Immature natural killer cell (primary cell): ENCODE measurements at regions not wholly inside any gene's neighbourhood (a gene's known extent, or its start where the extent isn't known, plus 50 kb on each side); places are given as distances from the start of the nearest gene placed in this dataset.
"Not testable (repeated sequence)": the region's sequence is repeated elsewhere in the genome, so short reads cannot be mapped to it uniquely, and the experiment has no call there.

Experiments used
- DNase-seq, 3 donors: peaks; one replicate each; pipeline ENCODE4 v3.0.0; 2022; ENCODE audit warnings: mixed read lengths in 1 of 3
- H3K27ac Mint-ChIP-seq, 6 donors: one replicate each; pipeline ENCODE4 v1.8.0; 2020; ENCODE audit warnings: mixed read lengths in 6 of 6, mild to moderate bottlenecking in 5 of 6, inconsistent platforms in 4 of 6, moderate library complexity in 3 of 6
- H3K27me3 Mint-ChIP-seq, 3 donors: one replicate each; pipeline ENCODE4 v1.8.0; 2020 to 2021; ENCODE audit warnings: low read depth in 3 of 3, mild to moderate bottlenecking in 3 of 3, mixed read lengths in 3 of 3, moderate library complexity in 3 of 3, inconsistent platforms in 1 of 3
- H3K36me3 Mint-ChIP-seq, 3 donors: one replicate each; pipeline ENCODE4 v1.8.0; 2020; ENCODE audit warnings: mixed read lengths in 3 of 3, inconsistent platforms in 2 of 3, mild to moderate bottlenecking in 2 of 3
- H3K4me1 Mint-ChIP-seq, 2 donors: one replicate each; pipeline ENCODE4 v1.8.0; 2020; ENCODE audit warnings: inconsistent platforms in 2 of 2, mild to moderate bottlenecking in 2 of 2, mixed read lengths in 2 of 2, moderate library complexity in 1 of 2
- H3K4me3 Mint-ChIP-seq, 5 donors: one replicate each; pipeline ENCODE4 v1.8.0; 2020; ENCODE audit warnings: mild to moderate bottlenecking in 5 of 5, mixed read lengths in 5 of 5, inconsistent platforms in 3 of 5, moderate library complexity in 3 of 5
- H3K9me3 Mint-ChIP-seq, 6 donors: one replicate each; pipeline ENCODE4 v1.8.0; 2020; ENCODE audit warnings: mild to moderate bottlenecking in 6 of 6, mixed read lengths in 6 of 6, inconsistent platforms in 4 of 6, moderate library complexity in 3 of 6

GRCh38 chr5:87598460-87598859 is 185.7 kb upstream of the CCNH start:
- no peak overlapping the region for H3K4me3 Mint-ChIP-seq
- no peak overlapping the region for H3K27ac Mint-ChIP-seq
- no peaks in the 10 kb centered on the region for H3K36me3 Mint-ChIP-seq
- DNase-seq, result no peak
- H3K9me3 Mint-ChIP-seq, result peaks cover 0 to 11% (median 3%) of the 10 kb centered on the region in 6 donors
- peaks cover 0 to 3% (median 2%) of the 10 kb centered on the region in 3 donors for H3K27me3 Mint-ChIP-seq
- no peaks in the 10 kb centered on the region for H3K4me1 Mint-ChIP-seq

- no peak for DNase-seq
- no peak overlapping the region for H3K27ac Mint-ChIP-seq
These were observed 181.8 kb upstream of the CCNH start for GRCh38 chr5:87594566-87594965.

GRCh38 chr5:87589587-87589986 is 176.9 kb upstream of the CCNH start:
- no peaks in the 10 kb centered on the region for H3K27me3 Mint-ChIP-seq
- H3K9me3 Mint-ChIP-seq, result peaks cover 0 to 2% (median 0%) of the 10 kb centered on the region in 6 donors
- H3K36me3 Mint-ChIP-seq, result no peaks in the 10 kb centered on the region
- no peak overlapping the region for H3K27ac Mint-ChIP-seq
- no peak for DNase-seq
- no peak overlapping the region for H3K4me3 Mint-ChIP-seq
- H3K4me1 Mint-ChIP-seq, result no peaks in the 10 kb centered on the region

More at GRCh38 chr5:87594566-87594965, 181.8 kb upstream of the CCNH start:
- no peaks in the 10 kb centered on the region for H3K4me1 Mint-ChIP-seq
- no peaks in the 10 kb centered on the region for H3K27me3 Mint-ChIP-seq
- no peaks in the 10 kb centered on the region for H3K36me3 Mint-ChIP-seq
- no peak overlapping the region for H3K4me3 Mint-ChIP-seq
- peaks cover 0 to 5% (median 0%) of the 10 kb centered on the region in 6 donors for H3K9me3 Mint-ChIP-seq

- Mint-ChIP-seq H3K4me1 (no peaks in the 10 kb centered on the region), H3K9me3 (peaks cover 0 to 6% (median 0%) of the 10 kb centered on the region in 6 donors), H3K4me3 (no peak overlapping the region), H3K27ac (no peak overlapping the region), H3K36me3 (no peaks in the 10 kb centered on the region), H3K27me3 (no peaks in the 10 kb centered on the region)
- no peak for DNase-seq
These were observed 175.6 kb upstream of the CCNH start for GRCh38 chr5:87588316-87588715.

- H3K9me3 Mint-ChIP-seq, H3K36me3 Mint-ChIP-seq, H3K27me3 Mint-ChIP-seq, H3K4me1 Mint-ChIP-seq, H3K4me3 Mint-ChIP-seq, DNase-seq, H3K27ac Mint-ChIP-seq: not testable (repeated sequence)
These were observed 171.0 kb upstream of the CCNH start for GRCh38 chr5:87583704-87584103.

- Mint-ChIP-seq H3K4me3 (no peak overlapping the region), H3K27me3 (peaks cover 0 to 2% (median 0%) of the 10 kb centered on the region in 3 donors), H3K9me3 (peaks cover 0 to 5% (median 3%) of the 10 kb centered on the region in 6 donors), H3K27ac (no peak overlapping the region), H3K36me3 (no peaks in the 10 kb centered on the region), H3K4me1 (no peaks in the 10 kb centered on the region)
- no peak for DNase-seq
These were observed 169.4 kb upstream of the CCNH start for GRCh38 chr5:87582149-87582548.

- Mint-ChIP-seq H3K27me3 (peaks cover 0 to 2% (median 0%) of the 10 kb centered on the region in 3 donors), H3K36me3 (no peaks in the 10 kb centered on the region), H3K9me3 (peaks cover 0 to 6% (median 3%) of the 10 kb centered on the region in 6 donors), H3K4me1 (no peaks in the 10 kb centered on the region), H3K27ac (no peak overlapping the region), H3K4me3 (no peak overlapping the region)
- no peak for DNase-seq
These were observed 168.9 kb upstream of the CCNH start for GRCh38 chr5:87581661-87582060.

- peaks cover 0 to 8% (median 3%) of the 10 kb centered on the region in 6 donors for H3K9me3 Mint-ChIP-seq
- H3K4me1 Mint-ChIP-seq, result no peaks in the 10 kb centered on the region
- H3K27ac Mint-ChIP-seq, result no peak overlapping the region
- H3K27me3 Mint-ChIP-seq, result peaks cover 0 to 2% (median 0%) of the 10 kb centered on the region in 3 donors
- no peak overlapping the region for H3K4me3 Mint-ChIP-seq
- no peaks in the 10 kb centered on the region for H3K36me3 Mint-ChIP-seq
- DNase-seq, result no peak
These were observed 166.9 kb upstream of the CCNH start for GRCh38 chr5:87579678-87580077.

- Mint-ChIP-seq H3K27ac (no peak overlapping the region), H3K4me1 (no peaks in the 10 kb centered on the region), H3K4me3 (no peak overlapping the region), H3K27me3 (peaks cover 0 to 2% (median 0%) of the 10 kb centered on the region in 3 donors), H3K36me3 (no peaks in the 10 kb centered on the region), H3K9me3 (peaks cover 0 to 5% (median under 1%) of the 10 kb centered on the region in 6 donors)
- DNase-seq, result no peak
These were observed 164.1 kb upstream of the CCNH start for GRCh38 chr5:87576867-87577266.

GRCh38 chr5:87576306-87576705 is 163.6 kb upstream of the CCNH start:
- H3K4me1 Mint-ChIP-seq, H3K4me3 Mint-ChIP-seq, H3K27ac Mint-ChIP-seq, H3K27me3 Mint-ChIP-seq, H3K9me3 Mint-ChIP-seq, H3K36me3 Mint-ChIP-seq, DNase-seq: not testable (repeated sequence)

- peaks cover 0 to 5% (median under 1%) of the 10 kb centered on the region in 6 donors for H3K9me3 Mint-ChIP-seq
- H3K27me3 Mint-ChIP-seq, result peaks cover 0 to 2% (median 0%) of the 10 kb centered on the region in 3 donors
- no peak overlapping the region for H3K4me3 Mint-ChIP-seq
- no peak overlapping the region for H3K27ac Mint-ChIP-seq
- no peaks in the 10 kb centered on the region for H3K4me1 Mint-ChIP-seq
- no peak for DNase-seq
- no peaks in the 10 kb centered on the region for H3K36me3 Mint-ChIP-seq
These were observed 161.4 kb upstream of the CCNH start for GRCh38 chr5:87574106-87574505.

- Mint-ChIP-seq H3K4me1 (no peaks in the 10 kb centered on the region), H3K9me3 (peaks cover 0 to 5% (median 2%) of the 10 kb centered on the region in 6 donors), H3K27me3 (peaks cover 0 to 2% (median 0%) of the 10 kb centered on the region in 3 donors), H3K4me3 (no peak overlapping the region), H3K27ac (no peak overlapping the region), H3K36me3 (no peaks in the 10 kb centered on the region)
- DNase-seq, result no peak
These were observed 159.9 kb upstream of the CCNH start for GRCh38 chr5:87572611-87573010.

- DNase-seq, result no peak
- H3K27ac Mint-ChIP-seq, result no peak overlapping the region
- H3K9me3 Mint-ChIP-seq, result peaks cover 0 to 5% (median under 1%) of the 10 kb centered on the region in 6 donors
- peaks cover 0 to 4% (median 0%) of the 10 kb centered on the region in 3 donors for H3K27me3 Mint-ChIP-seq
- no peaks in the 10 kb centered on the region for H3K36me3 Mint-ChIP-seq
- no peak overlapping the region for H3K4me3 Mint-ChIP-seq
- no peaks in the 10 kb centered on the region for H3K4me1 Mint-ChIP-seq
These were observed 159.4 kb upstream of the CCNH start for GRCh38 chr5:87572090-87572489.

- Mint-ChIP-seq H3K36me3 (no peaks in the 10 kb centered on the region), H3K27me3 (peaks cover 0 to 4% (median 2%) of the 10 kb centered on the region in 3 donors), H3K27ac (no peak overlapping the region), H3K4me3 (no peak overlapping the region), H3K9me3 (peaks cover 0 to 9% (median 2%) of the 10 kb centered on the region in 6 donors), H3K4me1 (no peaks in the 10 kb centered on the region)
- no peak for DNase-seq
These were observed 157.6 kb upstream of the CCNH start for GRCh38 chr5:87570366-87570765.

GRCh38 chr5:87562068-87562467 is 149.3 kb upstream of the CCNH start:
- no peak overlapping the region for H3K4me3 Mint-ChIP-seq
- H3K36me3 Mint-ChIP-seq, result no peaks in the 10 kb centered on the region
- H3K27ac Mint-ChIP-seq, result no peak overlapping the region
- H3K27me3 Mint-ChIP-seq, result peaks cover 0 to 3% (median 2%) of the 10 kb centered on the region in 3 donors
- H3K9me3 Mint-ChIP-seq, result peaks cover 0 to 13% (median 0%) of the 10 kb centered on the region in 6 donors
- DNase-seq, result no peak
- no peaks in the 10 kb centered on the region for H3K4me1 Mint-ChIP-seq
